ENCODE measurements at regions not wholly inside any gene's neighbourhood (a gene's known extent, or its start where the extent isn't known, plus 50 kb on each side); places are given as distances from the start of the nearest gene placed in this dataset.
"Not testable (repeated sequence)": the region's sequence is repeated elsewhere in the genome, so short reads cannot be mapped to it uniquely, and the experiment has no call there.

GRCh38 chr6:139702706-139703105 lies 328.3 kb upstream of the CITED2 start:
- no peak for DNase-seq

DNA sequence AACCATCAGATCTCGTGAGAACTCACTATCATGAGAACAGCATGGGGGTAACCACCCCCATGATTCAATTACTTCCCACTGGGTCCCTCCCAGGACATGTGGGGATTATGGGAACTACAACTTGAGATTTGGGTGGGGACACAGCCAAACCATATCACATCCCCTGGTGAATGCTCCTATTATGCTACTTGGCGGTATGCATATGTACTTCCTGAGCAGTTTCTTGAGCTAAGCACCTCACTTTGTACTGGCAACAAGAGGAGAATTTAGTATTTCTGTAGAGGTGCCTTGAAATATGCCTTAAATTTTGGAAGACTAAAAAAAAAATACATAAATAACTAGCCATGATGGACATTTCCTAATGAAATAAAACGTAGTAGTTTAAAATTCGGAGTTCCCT lies 327.2 kb upstream of the CITED2 start:
- no peak for DNase-seq

- DNase-seq, result no peak
These were observed 326.6 kb upstream of the CITED2 start for GRCh38 chr6:139701003-139701402.

GRCh38 chr6:139699911-139700310 lies 325.5 kb upstream of the CITED2 start:
- DNase-seq, result no peak

DNA sequence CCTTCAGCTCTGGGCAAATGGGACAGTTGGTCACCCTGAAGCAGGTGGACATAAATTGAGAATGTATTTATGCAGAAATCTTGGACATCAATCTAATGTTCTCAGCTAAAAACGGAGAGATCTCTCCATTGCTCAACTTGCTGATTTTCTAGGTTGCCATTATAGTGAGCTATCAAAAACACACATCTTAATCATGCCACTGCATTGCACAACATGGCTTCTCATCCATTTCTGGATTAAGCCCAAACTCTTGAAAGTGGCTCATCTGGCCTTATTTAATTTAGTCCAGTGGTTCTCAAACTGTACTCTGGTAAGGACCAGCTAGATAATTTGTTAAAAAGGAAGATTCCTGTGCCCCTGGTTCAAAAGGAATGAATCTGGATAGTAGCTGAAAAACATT lies 324.9 kb upstream of the CITED2 start:
- DNase-seq, result no peak

GRCh38 chr6:139698526-139699176 lies 324.2 kb upstream of the CITED2 start:
- no peak for DNase-seq

GRCh38 chr6:139697856-139698255 lies 323.4 kb upstream of the CITED2 start:
- not testable (repeated sequence) for DNase-seq

- DNase-seq, result not testable (repeated sequence)
These were observed 322.5 kb upstream of the CITED2 start for GRCh38 chr6:139696991-139697390.

DNA sequence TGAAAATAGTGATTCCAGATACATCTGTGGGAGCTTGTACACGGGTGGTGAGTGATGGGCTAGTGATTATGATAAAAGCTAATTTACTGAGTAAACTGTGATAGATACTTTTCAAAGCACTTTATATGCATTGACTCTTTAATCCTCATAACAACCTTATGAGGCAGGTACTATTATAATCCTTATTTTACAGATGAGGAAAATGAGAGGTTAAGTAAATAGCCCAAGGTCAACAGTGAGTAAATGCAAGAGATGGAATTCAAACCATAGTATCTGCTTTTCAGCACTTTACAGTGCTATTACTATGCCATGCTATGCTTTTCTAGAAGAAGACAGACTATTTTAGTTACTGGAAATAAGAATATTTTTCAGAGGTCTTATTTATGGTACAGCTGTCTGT lies 320.9 kb upstream of the CITED2 start:
- no peak for DNase-seq

- DNase-seq, result no peak
These were observed 319.3 kb upstream of the CITED2 start for GRCh38 chr6:139693735-139694134.

DNA sequence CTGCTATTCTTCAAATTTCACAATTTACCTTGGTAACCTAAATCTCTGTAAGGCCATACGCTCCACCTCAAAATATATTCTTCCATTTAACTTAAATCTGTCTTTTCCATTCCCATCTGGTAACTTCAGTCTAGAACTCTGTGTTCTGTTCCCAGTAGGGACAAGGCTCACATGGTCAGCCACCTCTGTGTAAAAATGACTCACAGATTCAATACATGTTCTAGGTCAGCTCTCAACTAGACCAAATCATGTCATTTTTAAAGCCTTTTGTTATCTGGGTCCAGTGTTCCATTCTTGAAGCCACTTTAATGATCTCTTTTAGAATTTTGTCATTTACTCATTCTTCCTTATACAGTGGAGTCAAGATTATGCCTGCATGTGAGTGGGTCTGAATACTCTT lies 315.6 kb upstream of the CITED2 start:
- no peak for DNase-seq

GRCh38 chr6:139687055-139687454 lies 312.6 kb upstream of the CITED2 start:
- DNase-seq, result no peak

GRCh38 chr6:139686308-139686707 lies 311.9 kb upstream of the CITED2 start:
- no peak for DNase-seq

DNA sequence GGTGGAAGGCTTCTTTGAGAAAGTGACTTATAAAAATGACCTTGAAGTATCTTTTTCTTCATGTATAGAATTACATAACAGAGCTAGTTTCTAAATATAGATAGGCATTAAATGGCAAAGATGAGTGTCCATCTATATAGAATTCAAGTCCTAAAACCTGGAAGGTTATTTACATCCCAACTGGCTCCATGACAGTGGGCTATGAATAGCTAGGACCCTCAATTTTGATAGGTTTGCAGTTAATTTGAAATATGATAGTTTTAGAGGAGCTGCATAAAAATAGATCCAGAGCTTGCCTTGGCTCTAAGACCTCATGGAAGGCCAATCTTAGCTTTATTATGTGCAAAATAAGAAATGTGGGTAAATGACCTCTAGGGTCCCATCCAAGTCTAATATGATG lies 310.6 kb upstream of the CITED2 start:
- no peak for DNase-seq

DNA sequence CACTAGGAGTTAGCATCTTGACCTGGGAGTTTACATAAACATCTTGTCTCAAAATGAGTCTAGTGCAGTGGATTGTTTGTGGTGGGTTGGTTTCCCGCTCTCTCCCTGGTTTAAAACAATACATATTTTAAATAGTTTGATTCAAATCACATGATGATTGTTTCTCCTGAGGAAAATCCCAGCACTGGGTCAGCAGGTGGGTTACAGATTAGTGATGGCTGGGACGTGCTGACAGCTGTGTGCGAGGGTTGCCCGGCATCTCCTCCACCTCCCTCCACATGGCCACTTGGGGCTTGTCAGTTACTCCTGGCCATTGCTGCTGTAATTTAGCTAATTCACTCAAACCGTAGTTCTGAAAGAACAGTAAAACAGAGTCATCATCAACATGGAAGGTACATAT lies 306.4 kb upstream of the CITED2 start:
- DNase-seq, result no peak

GRCh38 chr6:139679516-139680179 lies 305.2 kb upstream of the CITED2 start:
- DNase-seq, result no peak

- DNase-seq, result no peak
These were observed 302.3 kb upstream of the CITED2 start for GRCh38 chr6:139676718-139677117.

DNA sequence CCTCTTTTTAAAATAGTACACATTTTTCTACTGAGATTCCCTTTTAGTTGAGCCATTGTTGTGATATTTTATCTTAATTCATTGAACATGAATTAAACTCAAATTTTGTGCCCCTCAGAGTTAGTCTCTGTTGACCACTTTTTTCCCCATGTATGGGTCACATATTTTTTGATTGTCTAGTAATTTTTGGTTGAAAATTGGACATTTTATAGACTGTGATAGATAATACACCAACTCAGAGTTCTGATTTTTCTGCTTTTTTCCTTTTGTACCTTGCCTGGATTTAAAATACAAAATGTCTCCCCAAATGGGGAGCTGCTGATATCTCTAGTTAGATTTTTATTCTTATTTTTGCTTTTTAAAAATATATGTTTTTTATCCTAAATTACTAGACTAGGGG lies 291.8 kb upstream of the CITED2 start:
- DNase-seq, result no peak

GRCh38 chr6:139663996-139664395 lies 289.5 kb upstream of the CITED2 start:
- DNase-seq, result no peak

GRCh38 chr6:139659711-139660110 lies 285.3 kb upstream of the CITED2 start:
- no peak for DNase-seq

GRCh38 chr6:139659196-139659595 lies 284.7 kb upstream of the CITED2 start:
- no peak for DNase-seq

DNA sequence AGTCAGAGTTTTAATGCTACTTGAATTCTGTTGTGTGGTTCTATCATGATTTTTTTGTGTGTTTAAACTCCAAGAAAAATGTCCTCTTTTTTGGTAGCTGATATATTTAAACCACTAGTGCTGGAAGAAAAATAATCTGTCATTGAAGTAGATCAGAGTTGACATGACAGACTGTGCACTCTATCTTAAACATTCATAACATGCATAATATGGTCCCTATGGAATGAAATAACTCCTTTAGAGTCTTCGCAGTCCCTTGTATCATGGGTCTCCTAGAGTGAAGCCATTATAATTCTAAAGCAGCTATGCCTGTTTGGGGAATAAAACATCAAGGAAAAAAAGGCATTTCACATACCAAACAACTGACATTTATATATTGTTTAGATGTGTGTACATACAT lies 282.7 kb upstream of the CITED2 start:
- no peak for DNase-seq

DNA sequence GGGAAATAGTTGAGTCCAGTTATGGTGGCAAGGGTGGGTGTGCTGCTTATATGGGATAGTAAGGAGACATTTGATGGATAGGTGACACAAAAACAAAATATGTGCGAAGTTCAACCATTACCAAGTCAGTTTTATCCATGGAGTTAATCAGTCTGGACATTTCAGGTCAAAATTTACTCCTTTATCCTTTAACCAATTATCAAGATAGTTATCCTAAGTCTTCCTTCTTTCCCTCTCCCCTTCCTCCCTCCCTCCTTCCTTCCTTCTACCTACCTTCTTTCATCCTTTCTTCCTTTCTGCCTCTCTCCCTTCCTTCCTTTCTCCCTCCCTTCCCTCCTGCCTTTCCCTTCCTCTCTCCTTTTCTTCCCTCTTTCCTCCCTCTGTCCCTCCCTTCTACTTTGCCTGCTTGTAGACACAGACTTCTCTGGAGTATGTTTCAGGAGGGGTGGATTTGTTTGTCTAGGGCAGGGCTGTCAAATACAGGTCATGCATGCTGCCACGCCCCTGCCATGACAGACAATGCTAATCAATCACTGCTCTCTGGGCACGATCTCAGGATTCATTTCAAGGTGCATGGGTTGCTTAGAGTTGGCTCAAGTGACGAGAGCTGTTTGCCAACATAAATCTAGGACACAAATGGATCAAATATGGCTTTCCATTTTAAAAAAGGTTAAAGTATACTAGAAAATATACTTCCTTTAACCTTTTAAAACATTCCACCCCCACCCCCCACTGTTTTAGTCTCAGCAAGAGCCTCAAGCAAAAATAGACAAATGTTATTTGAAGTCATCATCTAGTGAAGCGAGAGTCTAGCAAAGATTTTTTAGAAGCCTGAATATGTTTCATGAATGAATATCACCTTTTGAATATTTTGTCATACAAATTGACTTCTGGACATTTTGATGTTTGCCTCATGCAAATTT lies 281.6 kb upstream of the CITED2 start:
- DNase-seq, result no peak
